GM12865 (cell line): ENCODE measurements at regions not wholly inside any gene's neighbourhood (a gene's known extent, or its start where the extent isn't known, plus 50 kb on each side); places are given as distances from the start of the nearest gene placed in this dataset.

Source experiments
- DNase-seq: peaks from one replicate; pipeline ENCODE4 v3.0.0; 2010; ENCODE audit warnings: low read depth
- H3K4me3 ChIP-seq: 2 replicates; pipeline ENCODE4 v1.5.1; 2011; ENCODE audit warnings: mild to moderate bottlenecking, low read depth, low read length, control low read depth
- CTCF ChIP-seq: IDR thresholded peaks from 2 replicates; pipeline ENCODE4 v1.5.1; 2011; ENCODE audit warnings: low read length, control low read depth, low read depth, inconsistent platforms; ENCODE audit not compliant: insufficient read depth; ENCODE audit errors: missing control alignments

- no peak for TF ChIP-seq CTCF
- no peak for DNase-seq
- no peak overlapping the region for H3K4me3 ChIP-seq
These were observed 204.3 kb downstream of the PCDH7 start for GRCh38 chr4:30924495-30924894.

- H3K4me3 ChIP-seq, result no peak overlapping the region
- no peak for DNase-seq
- TF ChIP-seq CTCF, result no peak
These were observed 209.5 kb downstream of the PCDH7 start for GRCh38 chr4:30929649-30930048.

- TF ChIP-seq CTCF, result no peak
- DNase-seq, result no peak
- H3K4me3 ChIP-seq, result no peak overlapping the region
These were observed 210.1 kb downstream of the PCDH7 start for GRCh38 chr4:30930276-30930675.

GRCh38 chr4:30932581-30932980, 212.4 kb downstream of the PCDH7 start:
- no peak for DNase-seq
- TF ChIP-seq CTCF, result no peak
- H3K4me3 ChIP-seq, result no peak overlapping the region

GRCh38 chr4:30939069-30939468, 218.9 kb downstream of the PCDH7 start:
- no peak overlapping the region for H3K4me3 ChIP-seq
- no peak for TF ChIP-seq CTCF

DNA sequence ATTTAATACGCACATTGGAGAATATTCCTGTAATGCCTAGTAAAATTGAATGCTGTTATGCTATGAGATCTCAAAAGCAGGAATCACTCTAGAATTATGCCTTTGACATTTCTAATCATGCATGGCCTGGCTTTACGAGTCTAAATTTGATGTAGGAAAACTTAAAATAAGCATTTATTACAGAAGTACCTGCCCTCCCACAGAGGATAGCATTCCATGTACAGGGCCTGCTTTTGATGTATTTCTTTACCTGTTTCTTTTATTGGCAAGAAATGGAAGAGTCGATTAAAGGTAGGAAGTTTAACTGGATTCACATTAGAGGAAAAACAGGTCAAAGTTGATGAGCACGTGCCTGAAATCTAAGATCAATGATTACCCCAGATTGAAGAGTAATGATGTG, 219.5 kb downstream of the PCDH7 start:
- no peak for DNase-seq
- TF ChIP-seq CTCF, result no peak

More at GRCh38 chr4:30939069-30939468, 218.9 kb downstream of the PCDH7 start:
- no peak for DNase-seq

GRCh38 chr4:30941641-30942040, 221.5 kb downstream of the PCDH7 start:
- DNase-seq, result no peak
- TF ChIP-seq CTCF, result no peak
- H3K4me3 ChIP-seq, result no peak overlapping the region

More for the DNA sequence above, 219.5 kb downstream of the PCDH7 start:
- H3K4me3 ChIP-seq, result no peak overlapping the region
